ENCODE measurements at regions not wholly inside any gene's neighbourhood (a gene's known extent, or its start where the extent isn't known, plus 50 kb on each side); places are given as distances from the start of the nearest gene placed in this dataset.

GRCh38 chr18:11494107-11494506, 115.3 kb upstream of the SLC35G4 start (continued):
- TF ChIP-seq, protein P1, sequence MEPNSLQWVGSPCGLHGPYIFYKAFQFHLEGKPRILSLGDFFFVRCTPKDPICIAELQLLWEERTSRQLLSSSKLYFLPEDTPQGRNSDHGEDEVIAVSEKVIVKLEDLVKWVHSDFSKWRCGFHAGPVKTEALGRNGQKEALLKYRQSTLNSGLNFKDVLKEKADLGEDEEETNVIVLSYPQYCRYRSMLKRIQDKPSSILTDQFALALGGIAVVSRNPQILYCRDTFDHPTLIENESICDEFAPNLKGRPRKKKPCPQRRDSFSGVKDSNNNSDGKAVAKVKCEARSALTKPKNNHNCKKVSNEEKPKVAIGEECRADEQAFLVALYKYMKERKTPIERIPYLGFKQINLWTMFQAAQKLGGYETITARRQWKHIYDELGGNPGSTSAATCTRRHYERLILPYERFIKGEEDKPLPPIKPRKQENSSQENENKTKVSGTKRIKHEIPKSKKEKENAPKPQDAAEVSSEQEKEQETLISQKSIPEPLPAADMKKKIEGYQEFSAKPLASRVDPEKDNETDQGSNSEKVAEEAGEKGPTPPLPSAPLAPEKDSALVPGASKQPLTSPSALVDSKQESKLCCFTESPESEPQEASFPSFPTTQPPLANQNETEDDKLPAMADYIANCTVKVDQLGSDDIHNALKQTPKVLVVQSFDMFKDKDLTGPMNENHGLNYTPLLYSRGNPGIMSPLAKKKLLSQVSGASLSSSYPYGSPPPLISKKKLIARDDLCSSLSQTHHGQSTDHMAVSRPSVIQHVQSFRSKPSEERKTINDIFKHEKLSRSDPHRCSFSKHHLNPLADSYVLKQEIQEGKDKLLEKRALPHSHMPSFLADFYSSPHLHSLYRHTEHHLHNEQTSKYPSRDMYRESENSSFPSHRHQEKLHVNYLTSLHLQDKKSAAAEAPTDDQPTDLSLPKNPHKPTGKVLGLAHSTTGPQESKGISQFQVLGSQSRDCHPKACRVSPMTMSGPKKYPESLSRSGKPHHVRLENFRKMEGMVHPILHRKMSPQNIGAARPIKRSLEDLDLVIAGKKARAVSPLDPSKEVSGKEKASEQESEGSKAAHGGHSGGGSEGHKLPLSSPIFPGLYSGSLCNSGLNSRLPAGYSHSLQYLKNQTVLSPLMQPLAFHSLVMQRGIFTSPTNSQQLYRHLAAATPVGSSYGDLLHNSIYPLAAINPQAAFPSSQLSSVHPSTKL (CRISPR knock-in tag; IDR thresholded peaks at IDR 0.05) = peak; percentile 68; the same call in 1 of the 2 replicates
- TF ChIP-seq SMARCE1 (IDR thresholded peaks at IDR 0.05; ENCODE audit: borderline replicate concordance) = no peak
- TF ChIP-seq, protein P2, sequence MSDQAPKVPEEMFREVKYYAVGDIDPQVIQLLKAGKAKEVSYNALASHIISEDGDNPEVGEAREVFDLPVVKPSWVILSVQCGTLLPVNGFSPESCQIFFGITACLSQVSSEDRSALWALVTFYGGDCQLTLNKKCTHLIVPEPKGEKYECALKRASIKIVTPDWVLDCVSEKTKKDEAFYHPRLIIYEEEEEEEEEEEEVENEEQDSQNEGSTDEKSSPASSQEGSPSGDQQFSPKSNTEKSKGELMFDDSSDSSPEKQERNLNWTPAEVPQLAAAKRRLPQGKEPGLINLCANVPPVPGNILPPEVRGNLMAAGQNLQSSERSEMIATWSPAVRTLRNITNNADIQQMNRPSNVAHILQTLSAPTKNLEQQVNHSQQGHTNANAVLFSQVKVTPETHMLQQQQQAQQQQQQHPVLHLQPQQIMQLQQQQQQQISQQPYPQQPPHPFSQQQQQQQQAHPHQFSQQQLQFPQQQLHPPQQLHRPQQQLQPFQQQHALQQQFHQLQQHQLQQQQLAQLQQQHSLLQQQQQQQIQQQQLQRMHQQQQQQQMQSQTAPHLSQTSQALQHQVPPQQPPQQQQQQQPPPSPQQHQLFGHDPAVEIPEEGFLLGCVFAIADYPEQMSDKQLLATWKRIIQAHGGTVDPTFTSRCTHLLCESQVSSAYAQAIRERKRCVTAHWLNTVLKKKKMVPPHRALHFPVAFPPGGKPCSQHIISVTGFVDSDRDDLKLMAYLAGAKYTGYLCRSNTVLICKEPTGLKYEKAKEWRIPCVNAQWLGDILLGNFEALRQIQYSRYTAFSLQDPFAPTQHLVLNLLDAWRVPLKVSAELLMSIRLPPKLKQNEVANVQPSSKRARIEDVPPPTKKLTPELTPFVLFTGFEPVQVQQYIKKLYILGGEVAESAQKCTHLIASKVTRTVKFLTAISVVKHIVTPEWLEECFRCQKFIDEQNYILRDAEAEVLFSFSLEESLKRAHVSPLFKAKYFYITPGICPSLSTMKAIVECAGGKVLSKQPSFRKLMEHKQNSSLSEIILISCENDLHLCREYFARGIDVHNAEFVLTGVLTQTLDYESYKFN (CRISPR knock-in tag; conservative IDR thresholded peaks at IDR 0.05) = peak; percentile 85
- TF ChIP-seq ETV5 (CRISPR knock-in tag; IDR thresholded peaks at IDR 0.05; ENCODE audit: borderline replicate concordance) = peak; percentile 19; the same call in 1 of the 2 replicates
- TF ChIP-seq CHD4 (IDR thresholded peaks at IDR 0.05; ENCODE audit: borderline replicate concordance, low read length) = peak; percentile 64; the same call in 1 of the 2 replicates
- TF ChIP-seq GATA4 (IDR thresholded peaks at IDR 0.05; ENCODE audit: borderline replicate concordance, low read depth) = no peak
- peak; percentile 56; the same call in 1 of the 2 replicates for TF ChIP-seq RFX1 (IDR thresholded peaks at IDR 0.05)
- TF ChIP-seq BCL6 (CRISPR knock-in tag; IDR thresholded peaks at IDR 0.05) = peak; percentile 45; the same call in 1 of the 2 replicates
- peak; percentile 60; the same call in 1 of the 2 replicates for TF ChIP-seq DPF2 (CRISPR knock-in tag; IDR thresholded peaks at IDR 0.05; ENCODE audit: borderline replicate concordance, low read depth)
- TF ChIP-seq SKI (IDR thresholded peaks at IDR 0.05; ENCODE audit: partially characterized antibody) = peak; percentile 45
- TF ChIP-seq ZNF891 (CRISPR knock-in tag; IDR thresholded peaks at IDR 0.05) = no peak
- peak; percentile 76 for TF ChIP-seq RARA (CRISPR knock-in tag; IDR thresholded peaks at IDR 0.05)
- no peak for TF ChIP-seq ZNF703 (CRISPR knock-in tag; IDR thresholded peaks at IDR 0.05; ENCODE audit: borderline replicate concordance)
- no peak for TF ChIP-seq IKZF1 (IDR thresholded peaks at IDR 0.05)
- no peak for TF ChIP-seq NAIF1 (CRISPR knock-in tag; IDR thresholded peaks at IDR 0.05; ENCODE audit: borderline replicate concordance)
- 0 out of 2 replicates have a peak, but pooled peaks have one; percentile 34 for TF ChIP-seq ZNF614 (CRISPR knock-in tag; IDR thresholded peaks at IDR 0.05; ENCODE audit: borderline replicate concordance)
- TF ChIP-seq, protein P3, sequence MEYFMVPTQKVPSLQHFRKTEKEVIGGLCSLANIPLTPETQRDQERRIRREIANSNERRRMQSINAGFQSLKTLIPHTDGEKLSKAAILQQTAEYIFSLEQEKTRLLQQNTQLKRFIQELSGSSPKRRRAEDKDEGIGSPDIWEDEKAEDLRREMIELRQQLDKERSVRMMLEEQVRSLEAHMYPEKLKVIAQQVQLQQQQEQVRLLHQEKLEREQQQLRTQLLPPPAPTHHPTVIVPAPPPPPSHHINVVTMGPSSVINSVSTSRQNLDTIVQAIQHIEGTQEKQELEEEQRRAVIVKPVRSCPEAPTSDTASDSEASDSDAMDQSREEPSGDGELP (IDR thresholded peaks at IDR 0.05; ENCODE audit: borderline replicate concordance, low read depth) = peak; percentile 77; the same call in 1 of the 2 replicates
- TF ChIP-seq CREM (IDR thresholded peaks at IDR 0.05) = peak; percentile 46; the same call in 1 of the 2 replicates
- TF ChIP-seq CREM (CRISPR knock-in tag; IDR thresholded peaks at IDR 0.05) = no peak
- no peak for TF ChIP-seq PBX2 (CRISPR knock-in tag; IDR thresholded peaks at IDR 0.05)
- peak; percentile 52; the same call in 1 of the 2 replicates for TF ChIP-seq SAP130 (CRISPR knock-in tag; IDR thresholded peaks at IDR 0.05; ENCODE audit: low read depth)
